ENCODE measurements at regions not wholly inside any gene's neighbourhood (a gene's known extent, or its start where the extent isn't known, plus 50 kb on each side); places are given as distances from the start of the nearest gene placed in this dataset.

- Histone ChIP-seq H3K36me3 (ENCODE audit: low read depth) (no peaks in the 10 kb centered on the region), H3K9me3 (ENCODE audit: severe bottlenecking) (no peaks in the 10 kb centered on the region), H3K27me3 (ENCODE audit: insufficient read depth, poor library complexity, severe bottlenecking) (no peaks in the 10 kb centered on the region), H3K27ac (ENCODE audit: poor library complexity, severe bottlenecking) (no peak overlapping the region), H3K4me3 (ENCODE audit: severe bottlenecking) (no peak overlapping the region), H3K4me1 (ENCODE audit: insufficient read depth, poor library complexity, severe bottlenecking) (peaks cover 8% of the 10 kb centered on the region)
- ATAC-seq (ENCODE audit: low read depth) (no peak), DNase-seq (ENCODE audit: low spot score) (peak; percentile 43)
- TF ChIP-seq, protein P1, sequence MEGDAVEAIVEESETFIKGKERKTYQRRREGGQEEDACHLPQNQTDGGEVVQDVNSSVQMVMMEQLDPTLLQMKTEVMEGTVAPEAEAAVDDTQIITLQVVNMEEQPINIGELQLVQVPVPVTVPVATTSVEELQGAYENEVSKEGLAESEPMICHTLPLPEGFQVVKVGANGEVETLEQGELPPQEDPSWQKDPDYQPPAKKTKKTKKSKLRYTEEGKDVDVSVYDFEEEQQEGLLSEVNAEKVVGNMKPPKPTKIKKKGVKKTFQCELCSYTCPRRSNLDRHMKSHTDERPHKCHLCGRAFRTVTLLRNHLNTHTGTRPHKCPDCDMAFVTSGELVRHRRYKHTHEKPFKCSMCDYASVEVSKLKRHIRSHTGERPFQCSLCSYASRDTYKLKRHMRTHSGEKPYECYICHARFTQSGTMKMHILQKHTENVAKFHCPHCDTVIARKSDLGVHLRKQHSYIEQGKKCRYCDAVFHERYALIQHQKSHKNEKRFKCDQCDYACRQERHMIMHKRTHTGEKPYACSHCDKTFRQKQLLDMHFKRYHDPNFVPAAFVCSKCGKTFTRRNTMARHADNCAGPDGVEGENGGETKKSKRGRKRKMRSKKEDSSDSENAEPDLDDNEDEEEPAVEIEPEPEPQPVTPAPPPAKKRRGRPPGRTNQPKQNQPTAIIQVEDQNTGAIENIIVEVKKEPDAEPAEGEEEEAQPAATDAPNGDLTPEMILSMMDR (IDR thresholded peaks at IDR 0.05; ENCODE audit: poor library complexity, severe bottlenecking): no peak
Measured at GRCh38 chr5:133877351-133878235, 90.8 kb downstream of the C5orf15 start.

DNA sequence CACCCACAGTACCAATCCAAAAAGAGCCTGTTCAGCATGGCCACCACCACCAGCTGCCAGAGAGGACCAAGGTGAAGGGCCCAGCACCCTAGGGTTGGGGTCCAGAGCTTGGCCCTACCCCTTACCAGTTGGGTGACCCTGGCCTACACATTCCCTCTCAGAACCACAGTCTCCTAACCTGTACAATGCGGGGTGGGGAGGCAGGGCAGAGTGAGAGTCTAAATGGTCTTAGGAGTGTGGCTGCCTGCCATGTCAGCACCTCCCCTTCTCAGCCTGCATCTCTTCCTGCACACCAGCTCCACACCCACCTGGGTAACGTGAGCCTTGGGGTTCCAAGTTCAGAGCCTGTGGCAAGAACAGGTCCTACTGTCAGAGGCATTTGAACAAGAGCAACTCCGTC, 92.2 kb downstream of the C5orf15 start:
- Histone ChIP-seq H3K36me3 (ENCODE audit: low read depth) (no peaks in the 10 kb centered on the region), H3K27ac (ENCODE audit: poor library complexity, severe bottlenecking) (no peak overlapping the region), H3K27me3 (ENCODE audit: insufficient read depth, poor library complexity, severe bottlenecking) (no peaks in the 10 kb centered on the region), H3K4me3 (ENCODE audit: severe bottlenecking) (no peak overlapping the region), H3K4me1 (ENCODE audit: insufficient read depth, poor library complexity, severe bottlenecking) (peaks cover 8% of the 10 kb centered on the region), H3K9me3 (ENCODE audit: severe bottlenecking) (no peaks in the 10 kb centered on the region)
- TF ChIP-seq, protein P1 (IDR thresholded peaks at IDR 0.05; ENCODE audit: poor library complexity, severe bottlenecking): no peak
- ATAC-seq (ENCODE audit: low read depth) (no peak; the same call in 2 of the 3 replicates), DNase-seq (ENCODE audit: low spot score) (no peak)

GRCh38 chr5:133875179-133875578, 93.2 kb downstream of the C5orf15 start:
- TF ChIP-seq, protein P1 (IDR thresholded peaks at IDR 0.05; ENCODE audit: poor library complexity, severe bottlenecking): no peak
- H3K27me3 ChIP-seq (ENCODE audit: insufficient read depth, poor library complexity, severe bottlenecking): no peaks in the 10 kb centered on the region
- no peaks in the 10 kb centered on the region for H3K9me3 ChIP-seq (ENCODE audit: severe bottlenecking)
- H3K4me1 ChIP-seq (ENCODE audit: insufficient read depth, poor library complexity, severe bottlenecking): peaks cover 8% of the 10 kb centered on the region
- no peak overlapping the region for H3K4me3 ChIP-seq (ENCODE audit: severe bottlenecking)
- no peaks in the 10 kb centered on the region for H3K36me3 ChIP-seq (ENCODE audit: low read depth)
- no peak for ATAC-seq (ENCODE audit: low read depth)
- DNase-seq (ENCODE audit: low spot score): no peak
- no peak overlapping the region for H3K27ac ChIP-seq (ENCODE audit: poor library complexity, severe bottlenecking)

DNA sequence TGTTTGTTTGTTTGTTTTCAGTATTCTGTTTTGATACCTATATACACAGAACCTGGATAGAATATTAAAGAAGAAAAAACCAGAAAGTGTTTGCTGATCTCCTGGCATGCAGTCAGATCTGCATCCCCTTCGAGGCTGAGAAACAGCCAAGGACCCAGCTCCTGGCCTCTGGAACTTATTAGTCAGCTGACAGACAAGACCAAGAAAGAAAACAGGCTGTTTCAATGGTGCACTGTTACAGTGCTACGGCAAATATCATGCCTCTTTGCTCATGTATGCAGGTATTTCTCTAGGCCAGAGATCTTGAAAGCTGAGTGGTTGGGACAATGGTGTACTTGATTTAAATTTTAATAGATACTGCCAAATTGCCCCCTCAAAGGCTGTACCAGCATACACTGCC, 95.0 kb downstream of the C5orf15 start:
- TF ChIP-seq, protein P1 (IDR thresholded peaks at IDR 0.05; ENCODE audit: poor library complexity, severe bottlenecking): no peak
- no peak overlapping the region for H3K27ac ChIP-seq (ENCODE audit: poor library complexity, severe bottlenecking)
- ATAC-seq (ENCODE audit: low read depth) (no peak), DNase-seq (ENCODE audit: low spot score) (peak; percentile 5)
- H3K36me3 ChIP-seq (ENCODE audit: low read depth): no peaks in the 10 kb centered on the region
- no peaks in the 10 kb centered on the region for H3K27me3 ChIP-seq (ENCODE audit: insufficient read depth, poor library complexity, severe bottlenecking)
- no peak overlapping the region for H3K4me3 ChIP-seq (ENCODE audit: severe bottlenecking)
- H3K4me1 ChIP-seq (ENCODE audit: insufficient read depth, poor library complexity, severe bottlenecking): peaks cover 12% of the 10 kb centered on the region
- no peaks in the 10 kb centered on the region for H3K9me3 ChIP-seq (ENCODE audit: severe bottlenecking)

DNA sequence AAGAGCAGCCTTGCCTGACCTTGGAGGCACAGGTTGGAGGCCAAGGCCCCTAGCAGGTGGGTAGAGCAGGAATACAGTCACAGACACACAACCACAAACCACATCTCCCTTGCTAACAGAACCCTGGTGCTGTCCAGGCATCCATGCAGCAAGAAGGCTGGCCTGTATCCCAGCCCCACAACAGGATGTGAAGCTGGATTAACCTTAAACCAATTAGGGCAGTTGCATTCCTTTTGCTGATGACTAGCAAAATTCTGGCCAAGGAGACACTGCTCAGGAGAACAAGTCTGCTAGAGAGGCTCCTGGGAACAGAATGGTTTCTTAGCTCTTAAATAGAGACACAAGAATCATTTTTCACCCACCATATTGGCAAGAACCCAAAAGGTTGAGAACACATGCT, 97.8 kb downstream of the C5orf15 start:
- no peaks in the 10 kb centered on the region for H3K36me3 ChIP-seq (ENCODE audit: low read depth)
- no peak for DNase-seq (ENCODE audit: low spot score)

More for the DNA sequence above, 97.8 kb downstream of the C5orf15 start:
- Histone ChIP-seq H3K27ac (ENCODE audit: poor library complexity, severe bottlenecking) (no peak overlapping the region), H3K9me3 (ENCODE audit: severe bottlenecking) (no peaks in the 10 kb centered on the region), H3K27me3 (ENCODE audit: insufficient read depth, poor library complexity, severe bottlenecking) (no peaks in the 10 kb centered on the region), H3K4me3 (ENCODE audit: severe bottlenecking) (no peak overlapping the region), H3K4me1 (ENCODE audit: insufficient read depth, poor library complexity, severe bottlenecking) (peaks cover 12% of the 10 kb centered on the region)
- TF ChIP-seq, protein P1 (IDR thresholded peaks at IDR 0.05; ENCODE audit: poor library complexity, severe bottlenecking): no peak
- no peak for ATAC-seq (ENCODE audit: low read depth)

All from RWPE2 (cell line).